ENCODE measurements at regions not wholly inside any gene's neighbourhood (a gene's known extent, or its start where the extent isn't known, plus 50 kb on each side); places are given as distances from the start of the nearest gene placed in this dataset.

- Histone ChIP-seq H4K20me1 (ENCODE audit: insufficient read depth) (no peaks in the 10 kb centered on the region), H3K4me3 (ENCODE audit: low read depth in 2 of 2, low read length in 1 of 2) (no peak overlapping the region), H3K4me1 (ENCODE audit: control insufficient read depth in 1 of 2, insufficient read depth in 2 of 2, low read depth in 1 of 2, low read length in 1 of 2) (no peaks in the 10 kb centered on the region), H3K36me3 (replicated peaks in 1 of 2; ENCODE audit: control insufficient read depth in 1 of 2, insufficient read depth in 2 of 2, low read length in 1 of 2) (peaks cover 0 to 2% of the 10 kb centered on the region in 2 experiments), H3K4me2 (no peak overlapping the region), H3K27ac (ENCODE audit: low read depth in 2 of 2, low read length in 1 of 2) (no peak overlapping the region), H3K9ac (no peak overlapping the region), H3K9me2 (no peaks in the 10 kb centered on the region), H2AFZ (ENCODE audit: low read depth) (no peak overlapping the region), H3K9me3 (no peaks in the 10 kb centered on the region), H3F3A (replicated peaks; ENCODE audit: insufficient read depth) (no peaks in the 10 kb centered on the region), H3K79me2 (ENCODE audit: insufficient read depth) (no peaks in the 10 kb centered on the region), H3K27me3 (ENCODE audit: insufficient read depth) (no peaks in the 10 kb centered on the region)
- POLR2A ChIA-PET: no interaction called here
- WGBS (ENCODE audit: low lambda C conversion rate): 93% methylated on average over 4 of the region's 4 CpGs
- DNase-seq: no peak
- TF ChIP-seq RFX5 (IDR thresholded peaks at IDR 0.05; ENCODE audit: low read length) (no peak), ELF1 (IDR thresholded peaks at IDR 0.05) (no peak), NFIC (IDR thresholded peaks at IDR 0.05; ENCODE audit: borderline replicate concordance) (no peak), SMC3 (IDR thresholded peaks at IDR 0.05; ENCODE audit: low read depth, low read length) (no peak), EP300 (IDR thresholded peaks at IDR 0.05; ENCODE audit: borderline replicate concordance in 1 of 2, low read depth in 1 of 2, low read length in 1 of 2) (no peak), FOXJ3 (CRISPR knock-in tag; IDR thresholded peaks at IDR 0.05) (no peak), NRF1 (IDR thresholded peaks at IDR 0.05; ENCODE audit: low read depth, low read length) (no peak), RCOR1 (IDR thresholded peaks at IDR 0.05; ENCODE audit: low read length) (no peak), MAX (IDR thresholded peaks at IDR 0.05; ENCODE audit: low read depth) (no peak)
- CTCF ChIA-PET: interaction anchor here (0.6 kb wide), 1 partner anchor 186 kb away, joined by 3 read pairs; no protein-coding TSS in a partner anchor
These were observed 632.3 kb downstream of the CCDC171 start for GRCh38 chr9:16184964-16185646.

- Histone ChIP-seq H3K9me2 (no peaks in the 10 kb centered on the region), H3K9me3 (no peaks in the 10 kb centered on the region), H3K36me3 (replicated peaks in 1 of 2; ENCODE audit: control insufficient read depth in 1 of 2, insufficient read depth in 2 of 2, low read length in 1 of 2) (peaks cover 0 to 2% of the 10 kb centered on the region in 2 experiments), H3K27ac (ENCODE audit: low read depth in 2 of 2, low read length in 1 of 2) (peak overlapping the region; percentile 69 to 82; a peak in 3 of 4 replicates), H2AFZ (ENCODE audit: low read depth) (no peak overlapping the region), H4K20me1 (ENCODE audit: insufficient read depth) (no peaks in the 10 kb centered on the region), H3K4me1 (ENCODE audit: control insufficient read depth in 1 of 2, insufficient read depth in 2 of 2, low read depth in 1 of 2, low read length in 1 of 2) (peaks cover 17 to 20% of the 10 kb centered on the region in 2 experiments), H3K4me3 (ENCODE audit: low read depth in 2 of 2, low read length in 1 of 2) (no peak overlapping the region), H3K4me2 (peak overlapping the region; percentile 72), H3K27me3 (ENCODE audit: insufficient read depth) (no peaks in the 10 kb centered on the region), H3F3A (replicated peaks; ENCODE audit: insufficient read depth) (peaks cover 24% of the 10 kb centered on the region), H3K79me2 (ENCODE audit: insufficient read depth) (no peaks in the 10 kb centered on the region), H3K9ac (no peak overlapping the region)
- ChIA-PET CTCF (interaction anchor here (0.7 to 3.2 kb wide), 4 partner anchors 10 to 13 kb away, joined by 3 to 8 read pairs (median 4); no protein-coding TSS in a partner anchor), POLR2A (no interaction called here)
- DNase-seq: no peak
- TF ChIP-seq SMC3 (IDR thresholded peaks at IDR 0.05; ENCODE audit: low read depth, low read length) (no peak), FOXJ3 (CRISPR knock-in tag; IDR thresholded peaks at IDR 0.05) (no peak), PBX3 (IDR thresholded peaks at IDR 0.05) (no peak), JUND (IDR thresholded peaks at IDR 0.05) (no peak), POLR2AphosphoS5 (IDR thresholded peaks at IDR 0.05; ENCODE audit: low read depth, low read length) (no peak), RXRA (IDR thresholded peaks at IDR 0.05; ENCODE audit: borderline replicate concordance, low read depth) (no peak), MXI1 (IDR thresholded peaks at IDR 0.05; ENCODE audit: low read depth, low read length) (no peak), GATA2 (CRISPR knock-in tag; IDR thresholded peaks at IDR 0.05) (no peak), USF2 (IDR thresholded peaks at IDR 0.05; ENCODE audit: borderline replicate concordance, low read depth, low read length) (no peak), MEF2A (IDR thresholded peaks at IDR 0.05; ENCODE audit: borderline replicate concordance, low read depth) (no peak), USF1 (IDR thresholded peaks at IDR 0.05; ENCODE audit: borderline replicate concordance, low read depth) (no peak)
- 98% methylated on average over 3 of the region's 3 CpGs for WGBS (ENCODE audit: low lambda C conversion rate)
These were observed 638.3 kb downstream of the CCDC171 start for GRCh38 chr9:16191191-16191590.

Measured in SK-N-SH (cell line).